ENCODE measurements at regions not wholly inside any gene's neighbourhood (a gene's known extent, or its start where the extent isn't known, plus 50 kb on each side); places are given as distances from the start of the nearest gene placed in this dataset.

- TF ChIP-seq CTCF (IDR thresholded peaks at IDR 0.05; ENCODE audit: low read depth, low read length, poor library complexity, severe bottlenecking) (no peak), EZH2phosphoT487 (IDR thresholded peaks at IDR 0.05; ENCODE audit: borderline replicate concordance, low read length) (no peak)
Measured at GRCh38 chr11:90414221-90414620, 191.4 kb upstream of the CHORDC1 start.

All from DOHH2 (cell line).